ENCODE measurements at regions not wholly inside any gene's neighbourhood (a gene's known extent, or its start where the extent isn't known, plus 50 kb on each side); places are given as distances from the start of the nearest gene placed in this dataset.
"Not testable (repeated sequence)": the region's sequence is repeated elsewhere in the genome, so short reads cannot be mapped to it uniquely, and the experiment has no call there.

GRCh38 chr5:103741984-103742383, 179.4 kb upstream of the NUDT12 start:
- no peak overlapping the region for H3K9ac ChIP-seq (ENCODE audit: low read length)
- H3K36me3 ChIP-seq (ENCODE audit: insufficient read depth, low read length): no peaks in the 10 kb centered on the region
- Mint-ChIP-seq H3K27me3 (ENCODE audit: low read depth, unreplicated experiment) (no peaks in the 10 kb centered on the region), H3K4me1 (ENCODE audit: low read depth, unreplicated experiment) (no peaks in the 10 kb centered on the region), H3K4me3 (ENCODE audit: unreplicated experiment) (no peak overlapping the region), H3K9me3 (ENCODE audit: unreplicated experiment) (no peaks in the 10 kb centered on the region), H3K27ac (ENCODE audit: unreplicated experiment) (no peak overlapping the region), H3K36me3 (ENCODE audit: low read depth, unreplicated experiment) (no peaks in the 10 kb centered on the region)
- no peak overlapping the region for H2AFZ ChIP-seq (ENCODE audit: low read depth, low read length)
- no peaks in the 10 kb centered on the region for H4K20me1 ChIP-seq (ENCODE audit: insufficient read depth, low read length)
- H3K4me1 ChIP-seq (ENCODE audit: insufficient read depth, low read length): peaks cover 4% of the 10 kb centered on the region
- no peaks in the 10 kb centered on the region for H3K79me2 ChIP-seq (ENCODE audit: insufficient read depth, low read length)
- no peak overlapping the region for H3K4me3 ChIP-seq (ENCODE audit: insufficient read depth, low read depth, low read length)
- FAIRE-seq: no peak
- TF ChIP-seq EZH2 (IDR thresholded peaks at IDR 0.05; ENCODE audit: insufficient read depth, low read length): no peak
- TF ChIP-seq, protein P1, sequence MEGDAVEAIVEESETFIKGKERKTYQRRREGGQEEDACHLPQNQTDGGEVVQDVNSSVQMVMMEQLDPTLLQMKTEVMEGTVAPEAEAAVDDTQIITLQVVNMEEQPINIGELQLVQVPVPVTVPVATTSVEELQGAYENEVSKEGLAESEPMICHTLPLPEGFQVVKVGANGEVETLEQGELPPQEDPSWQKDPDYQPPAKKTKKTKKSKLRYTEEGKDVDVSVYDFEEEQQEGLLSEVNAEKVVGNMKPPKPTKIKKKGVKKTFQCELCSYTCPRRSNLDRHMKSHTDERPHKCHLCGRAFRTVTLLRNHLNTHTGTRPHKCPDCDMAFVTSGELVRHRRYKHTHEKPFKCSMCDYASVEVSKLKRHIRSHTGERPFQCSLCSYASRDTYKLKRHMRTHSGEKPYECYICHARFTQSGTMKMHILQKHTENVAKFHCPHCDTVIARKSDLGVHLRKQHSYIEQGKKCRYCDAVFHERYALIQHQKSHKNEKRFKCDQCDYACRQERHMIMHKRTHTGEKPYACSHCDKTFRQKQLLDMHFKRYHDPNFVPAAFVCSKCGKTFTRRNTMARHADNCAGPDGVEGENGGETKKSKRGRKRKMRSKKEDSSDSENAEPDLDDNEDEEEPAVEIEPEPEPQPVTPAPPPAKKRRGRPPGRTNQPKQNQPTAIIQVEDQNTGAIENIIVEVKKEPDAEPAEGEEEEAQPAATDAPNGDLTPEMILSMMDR (IDR thresholded peaks at IDR 0.05; ENCODE audit: insufficient read depth, low read depth, low read length): no peak
- no peaks in the 10 kb centered on the region for H3K27me3 ChIP-seq (ENCODE audit: insufficient read depth, low read length)
- DNase-seq (ENCODE audit: low read depth): no peak
- no peak overlapping the region for H3K4me2 ChIP-seq (ENCODE audit: low read length)
- no peaks in the 10 kb centered on the region for H3K9me3 ChIP-seq (ENCODE audit: insufficient read depth, low read depth, low read length)
- no peak overlapping the region for H3K27ac ChIP-seq (ENCODE audit: low read depth, low read length)

- not testable (repeated sequence) for H3K4me3 ChIP-seq (ENCODE audit: insufficient read depth, low read depth, low read length); H3K4me2 ChIP-seq (ENCODE audit: low read length); DNase-seq (ENCODE audit: low read depth); H3K9me3 Mint-ChIP-seq (ENCODE audit: unreplicated experiment); H3K27me3 ChIP-seq (ENCODE audit: insufficient read depth, low read length); H3K27ac Mint-ChIP-seq (ENCODE audit: unreplicated experiment); H3K9ac ChIP-seq (ENCODE audit: low read length); H3K36me3 Mint-ChIP-seq (ENCODE audit: low read depth, unreplicated experiment); H3K79me2 ChIP-seq (ENCODE audit: insufficient read depth, low read length); H3K4me3 Mint-ChIP-seq (ENCODE audit: unreplicated experiment); H3K27me3 Mint-ChIP-seq (ENCODE audit: low read depth, unreplicated experiment); H2AFZ ChIP-seq (ENCODE audit: low read depth, low read length); H3K4me1 Mint-ChIP-seq (ENCODE audit: low read depth, unreplicated experiment); H3K36me3 ChIP-seq (ENCODE audit: insufficient read depth, low read length); FAIRE-seq; H3K4me1 ChIP-seq (ENCODE audit: insufficient read depth, low read length); H3K9me3 ChIP-seq (ENCODE audit: insufficient read depth, low read depth, low read length); H3K27ac ChIP-seq (ENCODE audit: low read depth, low read length); H4K20me1 ChIP-seq (ENCODE audit: insufficient read depth, low read length)
Measured at GRCh38 chr5:103736343-103736742, 173.8 kb upstream of the NUDT12 start.

DNA sequence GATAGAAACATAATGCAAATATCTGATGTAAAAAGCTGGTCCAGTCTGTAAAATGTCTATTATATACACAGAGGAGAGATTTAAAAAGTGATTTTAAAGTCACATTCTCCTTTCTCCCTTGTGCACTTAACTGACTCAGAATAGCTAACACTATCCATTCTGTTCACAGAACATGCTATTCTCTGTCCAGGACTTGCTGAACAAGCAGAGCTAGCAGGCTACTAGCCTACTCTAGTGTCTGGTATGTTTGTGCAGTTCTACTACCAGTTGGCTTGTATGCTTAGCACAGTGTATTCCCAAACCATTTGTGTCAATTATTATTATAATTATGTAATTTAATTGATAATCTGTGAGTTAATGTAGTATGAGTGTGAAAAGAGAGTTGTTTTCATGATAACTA, 161.7 kb upstream of the NUDT12 start:
- DNase-seq (ENCODE audit: low read depth): no peak
- no peak overlapping the region for H3K4me2 ChIP-seq (ENCODE audit: low read length)
- no peak overlapping the region for H3K27ac ChIP-seq (ENCODE audit: low read depth, low read length)
- H4K20me1 ChIP-seq (ENCODE audit: insufficient read depth, low read length): no peaks in the 10 kb centered on the region
- H3K27me3 Mint-ChIP-seq (ENCODE audit: low read depth, unreplicated experiment): no peaks in the 10 kb centered on the region
- no peak overlapping the region for H3K27ac Mint-ChIP-seq (ENCODE audit: unreplicated experiment)
- H3K9me3 Mint-ChIP-seq (ENCODE audit: unreplicated experiment): peaks cover 6% of the 10 kb centered on the region
- H3K4me1 ChIP-seq (ENCODE audit: insufficient read depth, low read length): no peaks in the 10 kb centered on the region
- H3K9me3 ChIP-seq (ENCODE audit: insufficient read depth, low read depth, low read length): peaks cover 7% of the 10 kb centered on the region
- H3K4me1 Mint-ChIP-seq (ENCODE audit: low read depth, unreplicated experiment): no peaks in the 10 kb centered on the region
- no peaks in the 10 kb centered on the region for H3K36me3 Mint-ChIP-seq (ENCODE audit: low read depth, unreplicated experiment)
- H3K9ac ChIP-seq (ENCODE audit: low read length): no peak overlapping the region
- no peak overlapping the region for H2AFZ ChIP-seq (ENCODE audit: low read depth, low read length)
- no peaks in the 10 kb centered on the region for H3K27me3 ChIP-seq (ENCODE audit: insufficient read depth, low read length)
- H3K36me3 ChIP-seq (ENCODE audit: insufficient read depth, low read length): no peaks in the 10 kb centered on the region
- FAIRE-seq: no peak
- no peaks in the 10 kb centered on the region for H3K79me2 ChIP-seq (ENCODE audit: insufficient read depth, low read length)
- H3K4me3 Mint-ChIP-seq (ENCODE audit: unreplicated experiment): no peak overlapping the region
- TF ChIP-seq, protein P1 (IDR thresholded peaks at IDR 0.05; ENCODE audit: insufficient read depth, low read depth, low read length): no peak
- no peak for TF ChIP-seq EZH2 (IDR thresholded peaks at IDR 0.05; ENCODE audit: insufficient read depth, low read length)
- no peak overlapping the region for H3K4me3 ChIP-seq (ENCODE audit: insufficient read depth, low read depth, low read length)

All from astrocyte (in vitro differentiated cells and primary cell).